ENCODE measurements at regions not wholly inside any gene's neighbourhood (a gene's known extent, or its start where the extent isn't known, plus 50 kb on each side); places are given as distances from the start of the nearest gene placed in this dataset.

DNA sequence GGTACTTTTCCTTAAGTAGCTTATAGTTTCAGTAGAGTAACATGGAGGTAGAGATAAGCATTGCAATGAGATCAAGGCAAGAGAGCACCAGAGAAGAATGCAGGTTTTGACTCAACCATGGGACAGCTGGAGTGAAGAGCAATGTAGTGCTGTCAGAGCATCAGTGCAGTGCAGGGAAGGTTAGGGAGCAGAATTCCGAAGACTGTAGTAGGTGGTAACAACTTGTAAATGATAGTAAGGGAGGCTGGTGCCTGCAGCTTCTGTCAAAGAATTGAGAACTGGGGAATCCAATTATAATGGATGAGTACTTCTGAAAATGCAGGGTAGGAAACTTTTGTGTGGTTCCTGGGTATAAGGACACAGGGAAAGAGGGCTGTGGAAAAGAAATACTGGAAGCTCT lies 183.2 kb downstream of the KCNS3 start:
- Histone ChIP-seq H3K9ac (ENCODE audit: low read length) (no peak overlapping the region), H3K4me1 (ENCODE audit: control insufficient read depth in 2 of 2, insufficient read depth in 2 of 2, low read length in 2 of 2) (no peaks in the 10 kb centered on the region), H3K27me3 (replicated peaks in 1 of 4; ENCODE audit: control extremely low read depth in 1 of 4, control insufficient read depth in 3 of 4, insufficient read depth in 4 of 4, low read length in 3 of 4) (peaks cover 0 to 2% (median 0%) of the 10 kb centered on the region in 4 experiments), H4K20me1 (ENCODE audit: control insufficient read depth, insufficient read depth, low read length, poor library complexity, severe bottlenecking) (no peaks in the 10 kb centered on the region), H3K4me3 (ENCODE audit: control extremely low read depth in 1 of 5, extremely low read depth in 1 of 5, insufficient read depth in 1 of 5, low read depth in 2 of 5, low read length in 4 of 5) (no peak overlapping the region), H3K4me2 (replicated peaks; ENCODE audit: low read depth, low read length, poor library complexity, severe bottlenecking) (no peak overlapping the region), H3K27ac (ENCODE audit: low read length in 2 of 2) (no peak overlapping the region), H3K36me3 (replicated peaks in 1 of 2; ENCODE audit: control extremely low read depth in 1 of 2, control insufficient read depth in 1 of 2, extremely low read depth in 1 of 2, insufficient read depth in 2 of 2, low read length in 1 of 2) (no peaks in the 10 kb centered on the region), H2AFZ (ENCODE audit: insufficient read depth, low read depth, low read length, poor library complexity, severe bottlenecking) (no peak overlapping the region), H3K9me3 (ENCODE audit: control extremely low read depth in 1 of 3, control insufficient read depth in 2 of 3, insufficient read depth in 1 of 3, low read length in 2 of 3) (no peaks in the 10 kb centered on the region), H3K79me2 (ENCODE audit: control insufficient read depth, insufficient read depth, low read length) (no peaks in the 10 kb centered on the region)
- no peak overlapping the region for H3K27ac Mint-ChIP-seq
- WGBS (ENCODE audit: insufficient coverage) = 82% methylated on average over 1 of the region's 1 CpG
- intact Hi-C loops (cut with micrococcal nuclease) = no loop called here
- no peak for TF ChIP-seq EZH2 (IDR thresholded peaks at IDR 0.05; ENCODE audit: borderline replicate concordance, insufficient read depth, low read depth, low read length, poor library complexity, severe bottlenecking)
- TF ChIP-seq, protein P1, sequence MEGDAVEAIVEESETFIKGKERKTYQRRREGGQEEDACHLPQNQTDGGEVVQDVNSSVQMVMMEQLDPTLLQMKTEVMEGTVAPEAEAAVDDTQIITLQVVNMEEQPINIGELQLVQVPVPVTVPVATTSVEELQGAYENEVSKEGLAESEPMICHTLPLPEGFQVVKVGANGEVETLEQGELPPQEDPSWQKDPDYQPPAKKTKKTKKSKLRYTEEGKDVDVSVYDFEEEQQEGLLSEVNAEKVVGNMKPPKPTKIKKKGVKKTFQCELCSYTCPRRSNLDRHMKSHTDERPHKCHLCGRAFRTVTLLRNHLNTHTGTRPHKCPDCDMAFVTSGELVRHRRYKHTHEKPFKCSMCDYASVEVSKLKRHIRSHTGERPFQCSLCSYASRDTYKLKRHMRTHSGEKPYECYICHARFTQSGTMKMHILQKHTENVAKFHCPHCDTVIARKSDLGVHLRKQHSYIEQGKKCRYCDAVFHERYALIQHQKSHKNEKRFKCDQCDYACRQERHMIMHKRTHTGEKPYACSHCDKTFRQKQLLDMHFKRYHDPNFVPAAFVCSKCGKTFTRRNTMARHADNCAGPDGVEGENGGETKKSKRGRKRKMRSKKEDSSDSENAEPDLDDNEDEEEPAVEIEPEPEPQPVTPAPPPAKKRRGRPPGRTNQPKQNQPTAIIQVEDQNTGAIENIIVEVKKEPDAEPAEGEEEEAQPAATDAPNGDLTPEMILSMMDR (IDR thresholded peaks at IDR 0.05) = no peak
- DNase-seq (no peak), ATAC-seq (ENCODE audit: low read depth) (no peak)
- CTCF ChIA-PET = no interaction called here
- H3K27me3 Mint-ChIP-seq = peaks cover 21% of the 10 kb centered on the region
- no peaks in the 10 kb centered on the region for H3K4me1 Mint-ChIP-seq
- no peaks in the 10 kb centered on the region for H3K9me3 Mint-ChIP-seq (ENCODE audit: insufficient read depth)
- POLR2A ChIA-PET = no interaction called here
- no peak overlapping the region for H3K4me3 Mint-ChIP-seq

DNA sequence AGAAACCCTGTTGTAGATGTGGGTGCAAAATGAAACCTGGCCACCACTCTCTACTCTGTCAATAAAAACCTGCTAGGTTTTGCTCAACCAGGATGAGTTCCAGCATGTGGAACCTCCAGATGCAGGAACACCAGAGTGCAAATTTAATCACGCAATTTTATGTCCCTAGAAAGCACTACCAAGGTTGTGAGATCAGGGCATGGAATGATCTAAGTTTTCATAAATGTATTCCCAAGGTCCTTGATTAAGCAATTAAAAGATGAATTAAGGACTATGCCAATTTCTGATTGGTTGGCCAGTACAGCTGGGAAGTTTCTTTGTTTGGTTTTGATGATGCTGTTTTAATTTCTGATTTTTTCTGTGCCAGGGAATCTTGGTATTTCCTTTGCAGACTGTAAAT lies 179.2 kb downstream of the KCNS3 start:
- DNase-seq (no peak), ATAC-seq (ENCODE audit: low read depth) (no peak)
- Histone ChIP-seq H2AFZ (ENCODE audit: insufficient read depth, low read depth, low read length, poor library complexity, severe bottlenecking) (no peak overlapping the region), H3K27ac (ENCODE audit: low read length in 2 of 2) (no peak overlapping the region), H3K4me2 (replicated peaks; ENCODE audit: low read depth, low read length, poor library complexity, severe bottlenecking) (no peak overlapping the region), H3K4me1 (ENCODE audit: control insufficient read depth in 2 of 2, insufficient read depth in 2 of 2, low read length in 2 of 2) (no peaks in the 10 kb centered on the region), H3K4me3 (ENCODE audit: control extremely low read depth in 1 of 5, extremely low read depth in 1 of 5, insufficient read depth in 1 of 5, low read depth in 2 of 5, low read length in 4 of 5) (no peak overlapping the region), H3K79me2 (ENCODE audit: control insufficient read depth, insufficient read depth, low read length) (no peaks in the 10 kb centered on the region), H3K36me3 (replicated peaks in 1 of 2; ENCODE audit: control extremely low read depth in 1 of 2, control insufficient read depth in 1 of 2, extremely low read depth in 1 of 2, insufficient read depth in 2 of 2, low read length in 1 of 2) (no peaks in the 10 kb centered on the region), H4K20me1 (ENCODE audit: control insufficient read depth, insufficient read depth, low read length, poor library complexity, severe bottlenecking) (no peaks in the 10 kb centered on the region), H3K9ac (ENCODE audit: low read length) (no peak overlapping the region), H3K9me3 (ENCODE audit: control extremely low read depth in 1 of 3, control insufficient read depth in 2 of 3, insufficient read depth in 1 of 3, low read length in 2 of 3) (no peaks in the 10 kb centered on the region), H3K27me3 (replicated peaks in 1 of 4; ENCODE audit: control extremely low read depth in 1 of 4, control insufficient read depth in 3 of 4, insufficient read depth in 4 of 4, low read length in 3 of 4) (peaks cover 0 to 5% (median 0%) of the 10 kb centered on the region in 4 experiments)
- H3K9me3 Mint-ChIP-seq (ENCODE audit: insufficient read depth) = no peaks in the 10 kb centered on the region
- TF ChIP-seq EZH2 (IDR thresholded peaks at IDR 0.05; ENCODE audit: borderline replicate concordance, insufficient read depth, low read depth, low read length, poor library complexity, severe bottlenecking) = no peak
- TF ChIP-seq, protein P1 (IDR thresholded peaks at IDR 0.05) = no peak
- POLR2A ChIA-PET = no interaction called here
- CTCF ChIA-PET = no interaction called here
- no peaks in the 10 kb centered on the region for H3K4me1 Mint-ChIP-seq
- intact Hi-C loops (cut with micrococcal nuclease) = no loop called here
- no peak overlapping the region for H3K4me3 Mint-ChIP-seq
- H3K27ac Mint-ChIP-seq = no peak overlapping the region
- 100% methylated on average over 1 of the region's 1 CpG for WGBS (ENCODE audit: insufficient coverage)
- H3K27me3 Mint-ChIP-seq = peaks cover 17% of the 10 kb centered on the region

Measured in B cell (primary cell).